ENCODE measurements at regions not wholly inside any gene's neighbourhood (a gene's known extent, or its start where the extent isn't known, plus 50 kb on each side); places are given as distances from the start of the nearest gene placed in this dataset.
"Not testable (repeated sequence)": the region's sequence is repeated elsewhere in the genome, so short reads cannot be mapped to it uniquely, and the experiment has no call there.

DNA sequence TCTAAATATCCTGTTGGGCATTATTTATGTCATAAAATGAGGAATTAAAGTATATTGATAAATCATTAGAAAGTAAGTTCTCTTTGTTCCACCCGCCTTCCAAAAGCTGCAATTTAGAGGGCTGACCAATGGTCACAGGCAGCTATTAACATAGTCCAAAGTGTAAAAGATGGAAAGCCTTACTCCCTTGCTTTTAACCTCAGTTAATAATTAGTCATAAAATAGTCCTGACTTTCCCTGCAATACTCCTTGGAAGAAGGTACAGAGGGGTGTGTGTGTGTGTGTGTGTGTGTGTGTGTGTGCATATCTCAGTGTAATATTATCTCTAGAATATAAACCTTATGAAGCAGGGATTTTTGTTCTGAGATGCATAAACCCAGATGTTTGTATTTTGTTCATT is 275.4 kb downstream of the FAT4 start:
- TF ChIP-seq CTCF (conservative IDR thresholded peaks at IDR 0.05; ENCODE audit: low read length), result no peak
- H3K4me3 ChIP-seq (ENCODE audit: low read length), result no peak overlapping the region
- no peak for DNase-seq (ENCODE audit: low read depth)

DNA sequence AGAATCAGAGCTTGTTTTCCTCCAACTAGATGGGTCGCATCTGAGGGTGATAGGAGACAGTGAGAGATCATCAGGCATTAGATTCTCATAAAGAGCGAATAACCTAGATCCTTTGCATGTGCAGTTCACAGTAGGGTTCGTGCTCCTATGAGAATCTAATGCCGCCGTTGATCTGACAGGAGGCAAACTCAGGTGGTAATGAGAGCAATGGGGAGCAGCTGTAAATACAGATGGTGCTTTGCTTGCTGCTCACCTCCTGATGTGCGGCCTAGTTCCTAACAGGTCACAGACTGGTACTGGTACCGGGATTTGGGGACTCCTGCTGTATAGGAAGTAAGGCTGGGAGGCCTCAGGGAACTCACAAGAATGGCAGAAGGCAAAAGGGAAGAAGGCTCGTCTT is 276.5 kb downstream of the FAT4 start:
- no peak for TF ChIP-seq CTCF (conservative IDR thresholded peaks at IDR 0.05; ENCODE audit: low read length)
- no peak overlapping the region for H3K4me3 ChIP-seq (ENCODE audit: low read length)
- DNase-seq (ENCODE audit: low read depth), result no peak

DNA sequence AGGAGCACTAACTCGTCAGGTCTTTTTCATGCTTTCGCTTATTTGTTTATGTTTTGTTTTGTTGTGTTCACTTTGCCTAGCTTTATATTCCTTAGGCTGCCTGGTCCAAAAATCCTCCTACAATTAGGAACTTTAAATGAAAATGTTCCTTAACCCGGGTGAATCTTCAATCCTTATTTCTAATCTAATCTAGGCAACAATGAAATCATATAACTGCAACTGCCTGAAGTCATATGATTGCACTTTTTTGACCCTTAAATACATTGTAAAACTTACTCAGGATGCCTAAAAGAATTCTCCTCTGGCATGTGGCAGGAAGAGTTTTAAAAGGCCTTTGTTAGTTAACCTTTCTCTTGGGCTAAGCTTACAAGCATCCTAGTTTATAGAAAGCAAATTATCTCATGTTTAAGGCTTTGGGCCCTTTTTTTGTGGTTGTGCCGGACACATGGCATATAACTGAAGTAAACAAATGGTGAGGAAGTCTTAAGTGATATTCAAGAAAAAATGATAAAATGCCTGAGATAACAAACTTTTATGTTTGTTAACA is 279.4 kb downstream of the FAT4 start:
- no peak overlapping the region for H3K4me3 ChIP-seq (ENCODE audit: low read length)
- no peak for DNase-seq (ENCODE audit: low read depth)
- TF ChIP-seq CTCF (conservative IDR thresholded peaks at IDR 0.05; ENCODE audit: low read length), result no peak

- not testable (repeated sequence) for DNase-seq (ENCODE audit: low read depth); H3K4me3 ChIP-seq (ENCODE audit: low read length)
Observed at GRCh38 chr4:125605926-125606325, 291.2 kb downstream of the FAT4 start.

- TF ChIP-seq CTCF (conservative IDR thresholded peaks at IDR 0.05; ENCODE audit: low read length), result no peak
- peak overlapping the region; percentile 10 for H3K4me3 ChIP-seq (ENCODE audit: low read length)
- peak; percentile 20 for DNase-seq (ENCODE audit: low read depth)
Observed at GRCh38 chr4:125620066-125620860, 305.5 kb downstream of the FAT4 start.

DNA sequence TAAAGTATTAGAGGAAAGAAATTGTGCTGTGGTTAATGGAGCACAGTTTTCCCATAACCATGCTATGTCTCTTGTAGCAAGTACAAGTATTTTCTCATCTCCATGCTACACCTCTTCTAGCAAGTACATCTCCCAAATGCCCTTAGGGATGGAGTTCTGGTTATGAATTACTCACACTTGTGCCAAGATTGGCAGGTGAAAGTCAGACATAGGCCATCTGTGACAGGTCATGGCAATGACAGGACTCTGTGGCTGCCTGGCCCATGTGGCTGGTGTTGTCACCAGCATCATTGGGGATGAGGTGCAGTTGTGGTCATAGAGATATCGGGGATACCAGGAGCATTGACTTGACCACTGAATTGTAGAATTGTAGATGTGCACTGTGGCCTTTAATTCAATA is 310.2 kb downstream of the FAT4 start:
- no peak for TF ChIP-seq CTCF (conservative IDR thresholded peaks at IDR 0.05; ENCODE audit: low read length)
- no peak for DNase-seq (ENCODE audit: low read depth)
- no peak overlapping the region for H3K4me3 ChIP-seq (ENCODE audit: low read length)

- no peak for TF ChIP-seq CTCF (conservative IDR thresholded peaks at IDR 0.05; ENCODE audit: low read length)
- DNase-seq (ENCODE audit: low read depth), result no peak
- H3K4me3 ChIP-seq (ENCODE audit: low read length), result no peak overlapping the region
Observed at GRCh38 chr4:125626946-125627345, 312.2 kb downstream of the FAT4 start.
